ENCODE measurements at regions not wholly inside any gene's neighbourhood (a gene's known extent, or its start where the extent isn't known, plus 50 kb on each side); places are given as distances from the start of the nearest gene placed in this dataset.
"Not testable (repeated sequence)": the region's sequence is repeated elsewhere in the genome, so short reads cannot be mapped to it uniquely, and the experiment has no call there.

- ATAC-seq (ENCODE audit: poor library complexity) (no peak), DNase-seq (no peak)
- intact Hi-C loops (cut with DNase I): no loop called here
Measured at GRCh38 chr1:194447636-194448035, 1261.2 kb upstream of the B3GALT2 start.

- ATAC-seq (ENCODE audit: poor library complexity): no peak
- intact Hi-C loops (cut with DNase I): no loop called here
- DNase-seq: no peak
Measured at GRCh38 chr1:194445244-194445643, 1258.8 kb upstream of the B3GALT2 start.

- DNase-seq (no peak), ATAC-seq (ENCODE audit: poor library complexity) (no peak)
- intact Hi-C loops (cut with DNase I): no loop called here
Measured at GRCh38 chr1:194442901-194443575, 1256.6 kb upstream of the B3GALT2 start.

- DNase-seq (no peak), ATAC-seq (ENCODE audit: poor library complexity) (no peak)
- intact Hi-C loops (cut with DNase I): no loop called here
Measured at GRCh38 chr1:194437135-194437534, 1250.7 kb upstream of the B3GALT2 start.

GRCh38 chr1:194431121-194431520 lies 1244.7 kb upstream of the B3GALT2 start:
- intact Hi-C loops (cut with DNase I): no loop called here
- ATAC-seq (ENCODE audit: poor library complexity) (no peak), DNase-seq (no peak)

GRCh38 chr1:194420706-194421105 lies 1234.3 kb upstream of the B3GALT2 start:
- DNase-seq (no peak), ATAC-seq (ENCODE audit: poor library complexity) (no peak)
- intact Hi-C loops (cut with DNase I): no loop called here

GRCh38 chr1:194419721-194420120 lies 1233.3 kb upstream of the B3GALT2 start:
- intact Hi-C loops (cut with DNase I): no loop called here
- DNase-seq (no peak), ATAC-seq (ENCODE audit: poor library complexity) (no peak)

- DNase-seq (no peak), ATAC-seq (ENCODE audit: poor library complexity) (no peak)
- intact Hi-C loops (cut with DNase I): no loop called here
Measured at GRCh38 chr1:194410756-194411155, 1224.3 kb upstream of the B3GALT2 start.

GRCh38 chr1:194407238-194407637 lies 1220.8 kb upstream of the B3GALT2 start:
- ATAC-seq (ENCODE audit: poor library complexity); intact Hi-C loops (cut with DNase I); DNase-seq: not testable (repeated sequence)

- ATAC-seq (ENCODE audit: poor library complexity) (no peak), DNase-seq (no peak)
- intact Hi-C loops (cut with DNase I): no loop called here
Measured at GRCh38 chr1:194394676-194395075, 1208.3 kb upstream of the B3GALT2 start.

GRCh38 chr1:194387531-194387930 lies 1201.1 kb upstream of the B3GALT2 start:
- DNase-seq (no peak), ATAC-seq (ENCODE audit: poor library complexity) (no peak)
- intact Hi-C loops (cut with DNase I): no loop called here

- DNase-seq (no peak), ATAC-seq (ENCODE audit: poor library complexity) (no peak)
- intact Hi-C loops (cut with DNase I): no loop called here
Measured at GRCh38 chr1:194378517-194378916, 1192.1 kb upstream of the B3GALT2 start.

GRCh38 chr1:194374649-194375048 lies 1188.2 kb upstream of the B3GALT2 start:
- intact Hi-C loops (cut with DNase I): no loop called here
- DNase-seq (no peak), ATAC-seq (ENCODE audit: poor library complexity) (no peak)

GRCh38 chr1:194372266-194372665 lies 1185.9 kb upstream of the B3GALT2 start:
- DNase-seq: no peak
- intact Hi-C loops (cut with DNase I): no loop called here

GRCh38 chr1:194369622-194370021 lies 1183.2 kb upstream of the B3GALT2 start:
- ATAC-seq (ENCODE audit: poor library complexity): no peak
- intact Hi-C loops (cut with DNase I): no loop called here

More at GRCh38 chr1:194372266-194372665, 1185.9 kb upstream of the B3GALT2 start:
- ATAC-seq (ENCODE audit: poor library complexity): no peak

GRCh38 chr1:194369060-194369459 lies 1182.6 kb upstream of the B3GALT2 start:
- intact Hi-C loops (cut with DNase I): no loop called here
- no peak for DNase-seq
- ATAC-seq (ENCODE audit: poor library complexity): no peak

More at GRCh38 chr1:194369622-194370021, 1183.2 kb upstream of the B3GALT2 start:
- no peak for DNase-seq

GRCh38 chr1:194367121-194367520 lies 1180.7 kb upstream of the B3GALT2 start:
- DNase-seq (no peak), ATAC-seq (ENCODE audit: poor library complexity) (no peak)
- intact Hi-C loops (cut with DNase I): no loop called here

GRCh38 chr1:194366705-194367104 lies 1180.3 kb upstream of the B3GALT2 start:
- ATAC-seq (ENCODE audit: poor library complexity) (no peak), DNase-seq (no peak)
- intact Hi-C loops (cut with DNase I): no loop called here

- intact Hi-C loops (cut with DNase I): no loop called here
- DNase-seq (no peak), ATAC-seq (ENCODE audit: poor library complexity) (peak; percentile 63)
Measured at GRCh38 chr1:194362327-194362726, 1175.9 kb upstream of the B3GALT2 start.

- DNase-seq (no peak), ATAC-seq (ENCODE audit: poor library complexity) (peak; percentile 89)
Measured at GRCh38 chr1:194361374-194362131, 1175.1 kb upstream of the B3GALT2 start.

More at GRCh38 chr1:194361374-194362131, 1175.1 kb upstream of the B3GALT2 start:
- intact Hi-C loops (cut with DNase I): no loop called here

Data from Right ventricle myocardium superior (tissue), 1 donor.